ENCODE measurements at regions not wholly inside any gene's neighbourhood (a gene's known extent, or its start where the extent isn't known, plus 50 kb on each side); places are given as distances from the start of the nearest gene placed in this dataset.

- no peak overlapping the region for H2BK20ac ChIP-seq (ENCODE audit: low read length)
- H4K91ac ChIP-seq (replicated peaks; ENCODE audit: insufficient read length, low read length), result no peak overlapping the region
- WGBS, 2 experiments (ENCODE audit: extremely low coverage in 1 of 2, insufficient coverage in 1 of 2, insufficient read length in 1 of 2, insufficient replicate concordance in 2 of 2, low coverage in 1 of 2, low lambda C conversion rate in 2 of 2, missing lambda C conversion rate in 1 of 2), result 93% methylated on average over 3 of the region's 3 CpGs; no CpG with 5 or more reads in 1 of the 2 experiments
- H2AK5ac ChIP-seq (ENCODE audit: low read depth, low read length), result no peak overlapping the region
- no peak overlapping the region for H3K27ac ChIP-seq (ENCODE audit: low read depth, low read length)
- ChIA-PET CTCF (ENCODE audit: partially characterized antibody) (interaction anchor here (1.5 kb wide), 1 partner anchor 11 kb away, joined by 6 read pairs; no protein-coding TSS in a partner anchor), POLR2A (ENCODE audit: partially characterized antibody) (no interaction called here)
- H2AFZ ChIP-seq (ENCODE audit: low read length), result no peak overlapping the region
- no peak overlapping the region for H3K56ac ChIP-seq (replicated peaks; ENCODE audit: insufficient read length, low read depth, low read length)
- FAIRE-seq (no peak), DNase-seq (ENCODE audit: low read depth in 1 of 2, low spot score in 2 of 2) (no peak)
- no peaks in the 10 kb centered on the region for H3K23me2 ChIP-seq (ENCODE audit: low read depth, low read length)
- H3K79me2 ChIP-seq (ENCODE audit: control insufficient read depth in 1 of 2, insufficient read depth in 2 of 2, low read length in 2 of 2), result no peaks in the 10 kb centered on the region
- H4K5ac ChIP-seq (ENCODE audit: insufficient read length, low read depth, low read length), result no peak overlapping the region
- no peak overlapping the region for H3K18ac ChIP-seq (ENCODE audit: extremely low read depth, low read length)
- H2BK12ac ChIP-seq (ENCODE audit: low read depth, low read length), result no peak overlapping the region
- no peaks in the 10 kb centered on the region for H3K9me3 ChIP-seq (ENCODE audit: insufficient read depth in 2 of 2, low read depth in 1 of 2, low read length in 1 of 2)
- TF ChIP-seq TAF1 (IDR thresholded peaks at IDR 0.05; ENCODE audit: low read depth, low read length) (no peak), CBX5 (IDR thresholded peaks at IDR 0.05; ENCODE audit: low read depth, low read length) (no peak), USF2 (IDR thresholded peaks at IDR 0.05; ENCODE audit: low read length) (no peak), FOSL1 (IDR thresholded peaks at IDR 0.05; ENCODE audit: insufficient read depth, low read depth, low read length) (no peak), SIX5 (IDR thresholded peaks at IDR 0.05; ENCODE audit: low read depth, low read length) (no peak)
- H3K79me1 ChIP-seq (ENCODE audit: low read depth, low read length), result no peaks in the 10 kb centered on the region
- no peak overlapping the region for H3K9ac ChIP-seq (replicated peaks in 1 of 4; ENCODE audit: extremely low read depth in 1 of 4, low read depth in 3 of 4, low read length in 3 of 4)
- no peak overlapping the region for H4K8ac ChIP-seq (ENCODE audit: extremely low read depth, insufficient read depth, low read length)
- H3K36me3 ChIP-seq (ENCODE audit: control insufficient read depth in 2 of 4, insufficient read depth in 4 of 4, low read length in 3 of 4), result no peaks in the 10 kb centered on the region
- no peak overlapping the region for H3K14ac ChIP-seq (ENCODE audit: insufficient read length)
- H2BK5ac ChIP-seq (ENCODE audit: low read depth, low read length), result no peak overlapping the region
- H4K20me1 ChIP-seq (replicated peaks in 1 of 2; ENCODE audit: control insufficient read depth in 1 of 2, insufficient read depth in 2 of 2, low read length in 2 of 2), result no peaks in the 10 kb centered on the region
- H3K4me3 ChIP-seq (ENCODE audit: extremely low read depth in 1 of 4, insufficient read depth in 2 of 4, low read depth in 3 of 4, low read length in 4 of 4), result no peak overlapping the region
- H2BK120ac ChIP-seq (replicated peaks; ENCODE audit: low read depth, low read length), result no peak overlapping the region
- H3K4ac ChIP-seq (replicated peaks; ENCODE audit: insufficient read length, low read depth, low read length), result no peak overlapping the region
- no peaks in the 10 kb centered on the region for H3K27me3 ChIP-seq (replicated peaks in 1 of 4; ENCODE audit: control insufficient read depth in 3 of 4, extremely low read depth in 1 of 4, insufficient read depth in 3 of 4, low read length in 3 of 4)
- H2BK15ac ChIP-seq (ENCODE audit: low read length), result no peak overlapping the region
- H3K4me1 ChIP-seq (replicated peaks in 1 of 4; ENCODE audit: control insufficient read depth in 3 of 4, insufficient read depth in 4 of 4, low read length in 3 of 4), result peaks cover 0 to 3% (median 0%) of the 10 kb centered on the region in 4 experiments; a peak in 1 of 7 replicates
- no peak overlapping the region for H3K4me2 ChIP-seq (ENCODE audit: insufficient read depth in 1 of 2, low read depth in 2 of 2, low read length in 2 of 2)
- H3K23ac ChIP-seq (ENCODE audit: insufficient read length), result no peak overlapping the region
These were observed 477.1 kb upstream of the KIF2A start for GRCh38 chr5:61828856-61829255.
